Neural cell (in vitro differentiated cells): ENCODE measurements at regions not wholly inside any gene's neighbourhood (a gene's known extent, or its start where the extent isn't known, plus 50 kb on each side); places are given as distances from the start of the nearest gene placed in this dataset.

Experiments
- H2AFZ ChIP-seq: fragments of 200-600, 300-800 bp; sonication (generic), shearing (Covaris generic); 2 replicates; pipeline ENCODE4 v1.6.0; 2014; ENCODE audit warnings: low read depth, mild to moderate bottlenecking, antibody characterized with exemption, low read length, moderate library complexity
- H3F3A ChIP-seq: fragments of 200-600 bp; shearing (Covaris generic); 2 replicates; pipeline ENCODE4 v1.6.1; 2016; ENCODE audit warnings: mild to moderate bottlenecking, moderate library complexity, mixed read lengths, antibody characterized with exemption, low read length; ENCODE audit not compliant: insufficient read depth, poor library complexity, severe bottlenecking
- H3K27ac ChIP-seq: fragments of 200-600, 300-800 bp; sonication (generic), shearing (Covaris generic); 2 replicates; pipeline ENCODE4 v1.5.1; 2014; ENCODE audit warnings: mild to moderate bottlenecking, low read length, moderate library complexity
- H3K27me3 ChIP-seq: fragments of 300-800, 200-600 bp; sonication (generic), shearing (Covaris generic); 2 replicates; pipeline ENCODE4 v1.6.0; 2014; ENCODE audit warnings: mild to moderate bottlenecking, low read depth, low read length, moderate library complexity; ENCODE audit not compliant: insufficient read depth
- H3K36me3 ChIP-seq: fragments of 300-800, 200-600 bp; sonication (generic), shearing (Covaris generic); 2 replicates; pipeline ENCODE4 v1.5.1; 2014; ENCODE audit warnings: mild to moderate bottlenecking, antibody characterized with exemption, low read length, moderate library complexity; ENCODE audit not compliant: insufficient read depth
- H3K4me2 ChIP-seq: fragments of 300-800, 200-600 bp; sonication (generic), shearing (Covaris generic); 2 replicates; pipeline ENCODE4 v1.6.0; 2014; ENCODE audit warnings: mild to moderate bottlenecking, low read length
- H3K4me3 ChIP-seq: fragments of 300-800, 200-600 bp; sonication (generic), shearing (Covaris generic); 2 replicates; pipeline ENCODE4 v1.5.1; 2014; ENCODE audit warnings: mild to moderate bottlenecking, low read length, moderate library complexity
- H3K79me2 ChIP-seq: fragments of 200-600 bp; shearing (Covaris generic); replicated peaks from 2 replicates; pipeline ENCODE4 v1.6.0; 2014; ENCODE audit warnings: mild to moderate bottlenecking, low read length, moderate library complexity; ENCODE audit not compliant: insufficient read depth
- H3K9ac ChIP-seq: fragments of 300-800, 200-600 bp; sonication (generic), shearing (Covaris generic); 2 replicates; pipeline ENCODE4 v1.6.1; 2016; ENCODE audit warnings: mild to moderate bottlenecking, low read length, mixed read lengths
- H3K9me2 ChIP-seq: fragments of 200-600 bp; shearing (Covaris generic); 2 replicates; pipeline ENCODE4 v1.6.1; 2016; ENCODE audit warnings: mild to moderate bottlenecking, low read length, mixed read lengths; ENCODE audit not compliant: insufficient read depth
- H3K9me3 ChIP-seq: fragments of 200-600, 300-800 bp; sonication (generic), shearing (Covaris generic); 2 replicates; pipeline ENCODE4 v1.6.1; 2016; ENCODE audit warnings: mild to moderate bottlenecking, mixed run types, low read length, moderate library complexity, mixed read lengths
- H4K20me1 ChIP-seq: fragments of 200-600 bp; shearing (Covaris generic); 2 replicates; pipeline ENCODE4 v1.6.1; 2016; ENCODE audit warnings: mild to moderate bottlenecking, mixed run types; ENCODE audit not compliant: insufficient read depth
- EP300 ChIP-seq: fragments of 450-650 bp; conservative IDR thresholded peaks from 2 replicates; pipeline ENCODE4 v1.6.1; 2014; ENCODE audit warnings: antibody characterized with exemption, mild to moderate bottlenecking, moderate library complexity; ENCODE audit not compliant: poor library complexity, severe bottlenecking
- EZH2 ChIP-seq: fragments of 200-600, 300-800 bp; shearing (Covaris generic), sonication (generic); IDR thresholded peaks from 2 replicates; pipeline ENCODE4 v1.6.1; 2014; ENCODE audit warnings: antibody characterized with exemption, low read length, borderline replicate concordance, mild to moderate bottlenecking; ENCODE audit not compliant: insufficient read depth, poor library complexity, severe bottlenecking
- MXI1 ChIP-seq: fragments of 450-650 bp; conservative IDR thresholded peaks from 2 replicates; pipeline ENCODE4 v1.6.1; 2014; ENCODE audit warnings: antibody characterized with exemption, mild to moderate bottlenecking; ENCODE audit not compliant: poor library complexity, severe bottlenecking
- POLR2AphosphoS5 ChIP-seq: IDR thresholded peaks from 2 replicates; pipeline ENCODE4 v1.6.1; 2012
- RAD21 ChIP-seq: fragments of 450-650 bp; conservative IDR thresholded peaks from 2 replicates; pipeline ENCODE4 v1.6.1; 2014; ENCODE audit warnings: antibody characterized with exemption, mild to moderate bottlenecking, moderate library complexity
- SMC3 ChIP-seq: fragments of 450-650 bp; conservative IDR thresholded peaks from 2 replicates; pipeline ENCODE4 v1.6.1; 2014; ENCODE audit warnings: antibody characterized with exemption, mild to moderate bottlenecking, moderate library complexity; ENCODE audit not compliant: poor library complexity
- TAF1 ChIP-seq: IDR thresholded peaks from 2 replicates; pipeline ENCODE4 v1.6.1; 2012; ENCODE audit warnings: low read depth
- TF ChIP-seq, protein P1 (sequence below): IDR thresholded peaks from 2 replicates; pipeline ENCODE4 v1.6.1; 2012; ENCODE audit warnings: borderline replicate concordance
- TF ChIP-seq, protein P2 (sequence below): fragments of 450-650 bp; IDR thresholded peaks from 2 replicates; pipeline ENCODE4 v1.5.1; 2014; ENCODE audit warnings: antibody characterized with exemption, mild to moderate bottlenecking, moderate library complexity; ENCODE audit not compliant: poor library complexity, severe bottlenecking

DNA sequence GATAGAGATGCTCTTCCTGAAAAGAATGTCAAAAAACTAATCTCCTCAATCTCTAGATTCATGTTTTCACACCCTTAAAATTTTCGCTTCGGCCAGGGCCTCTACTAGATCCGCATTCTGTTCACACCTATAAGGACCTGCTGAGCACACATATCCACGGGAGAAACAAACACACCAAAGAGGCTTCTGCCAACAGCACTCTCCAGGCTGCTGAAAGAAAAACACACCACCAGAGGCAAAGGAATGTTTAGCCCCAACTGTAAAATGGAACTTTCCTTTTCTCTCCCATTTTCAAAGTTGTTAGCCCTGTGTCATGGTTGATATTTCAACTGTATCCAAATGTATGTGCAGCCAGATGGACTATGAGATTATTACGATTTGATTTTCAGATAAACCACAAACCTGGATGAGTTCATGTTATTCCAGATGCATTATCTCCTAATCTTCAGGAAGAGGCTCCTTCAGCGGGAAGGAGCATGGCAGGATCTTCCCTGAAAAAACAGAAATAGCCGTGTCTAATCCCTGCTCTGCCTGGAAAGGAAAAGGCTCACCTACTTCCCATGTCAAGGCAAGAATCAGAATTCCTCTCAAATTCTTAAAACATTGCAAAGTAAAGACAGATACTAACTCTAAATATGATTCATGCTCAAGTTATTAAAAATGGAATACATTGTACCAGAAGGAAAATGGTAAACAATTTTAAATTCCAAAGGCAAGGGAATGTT, 442.7 kb upstream of the NR2F2 start:
- no peak overlapping the region for H3K4me3 ChIP-seq
- H3F3A ChIP-seq = no peaks in the 10 kb centered on the region
- no peaks in the 10 kb centered on the region for H3K36me3 ChIP-seq
- H3K27me3 ChIP-seq = no peaks in the 10 kb centered on the region
- H3K9me3 ChIP-seq = no peaks in the 10 kb centered on the region
- H3K4me2 ChIP-seq = no peak overlapping the region
- no peaks in the 10 kb centered on the region for H4K20me1 ChIP-seq
- TF ChIP-seq RAD21 (no peak), TAF1 (no peak), EP300 (no peak)
- no peak overlapping the region for H3K9ac ChIP-seq
- no peak overlapping the region for H2AFZ ChIP-seq
- H3K79me2 ChIP-seq = no peaks in the 10 kb centered on the region
- no peaks in the 10 kb centered on the region for H3K9me2 ChIP-seq
- H3K27ac ChIP-seq = no peak overlapping the region

DNA sequence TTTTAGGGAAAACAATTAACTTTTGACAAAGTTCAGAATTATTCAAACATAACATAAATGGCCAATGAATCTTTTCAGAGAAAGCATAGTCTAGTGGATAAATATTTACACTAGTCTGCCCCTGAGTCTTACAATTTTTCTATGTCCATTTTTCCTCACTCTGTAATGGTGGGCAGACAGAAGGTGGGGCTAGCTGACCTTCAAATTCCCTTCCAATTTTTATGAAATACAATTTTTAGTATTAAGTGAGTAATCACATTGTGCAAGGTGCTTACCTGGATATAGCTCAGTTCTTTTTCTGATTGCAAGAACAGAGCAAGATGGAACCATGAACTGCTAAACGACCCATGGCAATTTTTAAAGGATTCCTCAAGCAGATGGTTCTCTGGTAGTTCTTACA, 441.7 kb upstream of the NR2F2 start:
- H2AFZ ChIP-seq = no peak overlapping the region
- H3K9ac ChIP-seq = no peak overlapping the region
- H3K9me3 ChIP-seq = no peaks in the 10 kb centered on the region
- no peak overlapping the region for H3K4me2 ChIP-seq
- TF ChIP-seq SMC3 = no peak
- TF ChIP-seq TAF1 = no peak
- TF ChIP-seq, protein P1, sequence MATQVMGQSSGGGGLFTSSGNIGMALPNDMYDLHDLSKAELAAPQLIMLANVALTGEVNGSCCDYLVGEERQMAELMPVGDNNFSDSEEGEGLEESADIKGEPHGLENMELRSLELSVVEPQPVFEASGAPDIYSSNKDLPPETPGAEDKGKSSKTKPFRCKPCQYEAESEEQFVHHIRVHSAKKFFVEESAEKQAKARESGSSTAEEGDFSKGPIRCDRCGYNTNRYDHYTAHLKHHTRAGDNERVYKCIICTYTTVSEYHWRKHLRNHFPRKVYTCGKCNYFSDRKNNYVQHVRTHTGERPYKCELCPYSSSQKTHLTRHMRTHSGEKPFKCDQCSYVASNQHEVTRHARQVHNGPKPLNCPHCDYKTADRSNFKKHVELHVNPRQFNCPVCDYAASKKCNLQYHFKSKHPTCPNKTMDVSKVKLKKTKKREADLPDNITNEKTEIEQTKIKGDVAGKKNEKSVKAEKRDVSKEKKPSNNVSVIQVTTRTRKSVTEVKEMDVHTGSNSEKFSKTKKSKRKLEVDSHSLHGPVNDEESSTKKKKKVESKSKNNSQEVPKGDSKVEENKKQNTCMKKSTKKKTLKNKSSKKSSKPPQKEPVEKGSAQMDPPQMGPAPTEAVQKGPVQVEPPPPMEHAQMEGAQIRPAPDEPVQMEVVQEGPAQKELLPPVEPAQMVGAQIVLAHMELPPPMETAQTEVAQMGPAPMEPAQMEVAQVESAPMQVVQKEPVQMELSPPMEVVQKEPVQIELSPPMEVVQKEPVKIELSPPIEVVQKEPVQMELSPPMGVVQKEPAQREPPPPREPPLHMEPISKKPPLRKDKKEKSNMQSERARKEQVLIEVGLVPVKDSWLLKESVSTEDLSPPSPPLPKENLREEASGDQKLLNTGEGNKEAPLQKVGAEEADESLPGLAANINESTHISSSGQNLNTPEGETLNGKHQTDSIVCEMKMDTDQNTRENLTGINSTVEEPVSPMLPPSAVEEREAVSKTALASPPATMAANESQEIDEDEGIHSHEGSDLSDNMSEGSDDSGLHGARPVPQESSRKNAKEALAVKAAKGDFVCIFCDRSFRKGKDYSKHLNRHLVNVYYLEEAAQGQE = no peak
- no peak for TF ChIP-seq MXI1
- no peak for TF ChIP-seq EZH2
- TF ChIP-seq POLR2AphosphoS5 = no peak
- TF ChIP-seq EP300 = no peak
- TF ChIP-seq RAD21 = no peak
- TF ChIP-seq, protein P2, sequence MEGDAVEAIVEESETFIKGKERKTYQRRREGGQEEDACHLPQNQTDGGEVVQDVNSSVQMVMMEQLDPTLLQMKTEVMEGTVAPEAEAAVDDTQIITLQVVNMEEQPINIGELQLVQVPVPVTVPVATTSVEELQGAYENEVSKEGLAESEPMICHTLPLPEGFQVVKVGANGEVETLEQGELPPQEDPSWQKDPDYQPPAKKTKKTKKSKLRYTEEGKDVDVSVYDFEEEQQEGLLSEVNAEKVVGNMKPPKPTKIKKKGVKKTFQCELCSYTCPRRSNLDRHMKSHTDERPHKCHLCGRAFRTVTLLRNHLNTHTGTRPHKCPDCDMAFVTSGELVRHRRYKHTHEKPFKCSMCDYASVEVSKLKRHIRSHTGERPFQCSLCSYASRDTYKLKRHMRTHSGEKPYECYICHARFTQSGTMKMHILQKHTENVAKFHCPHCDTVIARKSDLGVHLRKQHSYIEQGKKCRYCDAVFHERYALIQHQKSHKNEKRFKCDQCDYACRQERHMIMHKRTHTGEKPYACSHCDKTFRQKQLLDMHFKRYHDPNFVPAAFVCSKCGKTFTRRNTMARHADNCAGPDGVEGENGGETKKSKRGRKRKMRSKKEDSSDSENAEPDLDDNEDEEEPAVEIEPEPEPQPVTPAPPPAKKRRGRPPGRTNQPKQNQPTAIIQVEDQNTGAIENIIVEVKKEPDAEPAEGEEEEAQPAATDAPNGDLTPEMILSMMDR = no peak
- H4K20me1 ChIP-seq = no peaks in the 10 kb centered on the region
- H3K27me3 ChIP-seq = no peaks in the 10 kb centered on the region
- no peaks in the 10 kb centered on the region for H3K9me2 ChIP-seq
- no peaks in the 10 kb centered on the region for H3F3A ChIP-seq
- no peaks in the 10 kb centered on the region for H3K79me2 ChIP-seq
- H3K27ac ChIP-seq = no peak overlapping the region
- no peak overlapping the region for H3K4me3 ChIP-seq
- no peaks in the 10 kb centered on the region for H3K36me3 ChIP-seq
